Gastrocnemius medialis (tissue), 4 donors: ENCODE measurements at regions not wholly inside any gene's neighbourhood (a gene's known extent, or its start where the extent isn't known, plus 50 kb on each side); places are given as distances from the start of the nearest gene placed in this dataset.

Experiments used
- ATAC-seq, 2 donors: fragments of 150-250 bp; one replicate each; pipeline ENCODE4 v1.9.1; 2016
- DNase-seq, 2 donors: peaks; one replicate each; pipeline ENCODE4 v3.0.0-alpha.2; 2019
- H3K27ac ChIP-seq, 4 donors: fragments of 200-600 bp; sonication (generic); 1 replicate in 1 of 4; 2 replicates in 3 of 4; pipeline ENCODE4 v1.5.1; 2016 to 2018; ENCODE audit warnings: mild to moderate bottlenecking in 2 of 4, moderate library complexity in 1 of 4
- H3K27me3 ChIP-seq, 3 donors: fragments of 200-600 bp; sonication (generic) in 2 of 3; 1 replicate in 1 of 3; 2 replicates in 2 of 3; pipeline versions ENCODE4 v1.5.1 to v1.6.0; 2016 to 2019; ENCODE audit warnings: mild to moderate bottlenecking in 1 of 3, moderate library complexity in 1 of 3
- H3K36me3 ChIP-seq, 2 donors: fragments of 200-600 bp; sonication (generic) in 1 of 2; one replicate each; pipeline ENCODE4 v1.5.1; 2017 to 2018
- H3K4me1 ChIP-seq, 2 donors: fragments of 200-600 bp; sonication (generic) in 1 of 2; one replicate each; pipeline ENCODE4 v1.5.1; 2016 to 2017; ENCODE audit warnings: mild to moderate bottlenecking in 2 of 2
- H3K4me3 ChIP-seq, 4 donors: fragments of 200-600 bp; sonication (generic) in 3 of 4; 1 replicate in 1 of 4; 2 replicates in 3 of 4; pipeline ENCODE4 v1.5.1; 2016 to 2019; ENCODE audit warnings: mild to moderate bottlenecking in 2 of 4
- H3K9me3 ChIP-seq, 3 donors: fragments of 200-600 bp; sonication (generic) in 2 of 3; 1 replicate in 1 of 3; 2 replicates in 2 of 3; pipeline ENCODE4 v1.5.1; 2016 to 2019
- POLR2A ChIP-seq, 2 donors: fragments of 450-650 bp; IDR thresholded peaks; one replicate each; pipeline ENCODE4 v1.6.1; 2017; ENCODE audit warnings: antibody characterized with exemption in 2 of 2, mild to moderate bottlenecking in 2 of 2, moderate library complexity in 2 of 2
- in situ Hi-C, 4 donors: fragments of 200-750 bp; cut with MboI; loops; one replicate each; pipeline versions ENCODE4 v1.15.0 to v1.8.0; 2017; ENCODE audit warnings: low sequenced_read_pairs in 4 of 4
- intact Hi-C: fragments of 100-400 bp; cut with DNase I; formaldehyde crosslinking; loops from one replicate; pipeline ENCODE4 v1.15.1; 2023; ENCODE audit warnings: low total_unique reads
- TF ChIP-seq, protein P1 (sequence below), 5 experiments: fragments of 450-650 bp in 3 of 5; fragments of 200-600 bp in 2 of 5; sonication (generic) in 2 of 5; IDR thresholded peaks in 4 of 5; conservative IDR thresholded peaks in 1 of 5; 1 replicate in 4 of 5; 2 replicates in 1 of 5; pipeline ENCODE4 v1.5.1; 2016 to 2019; ENCODE audit warnings: antibody characterized with exemption in 5 of 5, mild to moderate bottlenecking in 3 of 5, moderate library complexity in 3 of 5

DNA sequence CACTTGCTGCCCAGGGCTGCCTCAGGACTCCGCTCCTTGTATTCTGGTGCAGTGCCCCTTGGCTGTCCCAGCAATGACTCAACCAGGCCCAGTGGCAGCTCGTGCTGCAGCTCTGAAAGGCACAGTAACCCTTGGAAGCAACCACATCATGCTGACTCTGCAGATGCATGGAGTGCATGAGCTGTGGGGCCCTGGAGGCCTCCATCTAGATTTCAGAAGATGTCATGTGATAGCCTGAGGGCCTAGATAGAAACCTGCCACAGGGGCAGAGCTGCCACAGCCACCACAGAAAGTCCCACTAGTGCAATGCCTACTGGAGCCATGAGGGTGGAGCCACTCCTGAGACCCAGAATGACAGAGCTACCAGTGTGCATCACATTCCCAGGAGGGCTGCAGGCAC, 117.1 kb upstream of the SMAD3 start:
- no peak overlapping the region for H3K27ac ChIP-seq
- TF ChIP-seq POLR2A (IDR thresholded peaks at IDR 0.05) = no peak
- TF ChIP-seq, protein P1, sequence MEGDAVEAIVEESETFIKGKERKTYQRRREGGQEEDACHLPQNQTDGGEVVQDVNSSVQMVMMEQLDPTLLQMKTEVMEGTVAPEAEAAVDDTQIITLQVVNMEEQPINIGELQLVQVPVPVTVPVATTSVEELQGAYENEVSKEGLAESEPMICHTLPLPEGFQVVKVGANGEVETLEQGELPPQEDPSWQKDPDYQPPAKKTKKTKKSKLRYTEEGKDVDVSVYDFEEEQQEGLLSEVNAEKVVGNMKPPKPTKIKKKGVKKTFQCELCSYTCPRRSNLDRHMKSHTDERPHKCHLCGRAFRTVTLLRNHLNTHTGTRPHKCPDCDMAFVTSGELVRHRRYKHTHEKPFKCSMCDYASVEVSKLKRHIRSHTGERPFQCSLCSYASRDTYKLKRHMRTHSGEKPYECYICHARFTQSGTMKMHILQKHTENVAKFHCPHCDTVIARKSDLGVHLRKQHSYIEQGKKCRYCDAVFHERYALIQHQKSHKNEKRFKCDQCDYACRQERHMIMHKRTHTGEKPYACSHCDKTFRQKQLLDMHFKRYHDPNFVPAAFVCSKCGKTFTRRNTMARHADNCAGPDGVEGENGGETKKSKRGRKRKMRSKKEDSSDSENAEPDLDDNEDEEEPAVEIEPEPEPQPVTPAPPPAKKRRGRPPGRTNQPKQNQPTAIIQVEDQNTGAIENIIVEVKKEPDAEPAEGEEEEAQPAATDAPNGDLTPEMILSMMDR (IDR thresholded peaks at IDR 0.05 in 4 of 5, conservative IDR thresholded peaks at IDR 0.05 in 1 of 5) = no peak
- in situ Hi-C loops (loop anchor here in 2 of 4 donors (5.0 to 25.0 kb wide), 5 partner anchors 354 to 889 kb away; partner anchors contain the start of genes RNU6-1 (in 1 of the 2) and SKOR1 (in 1 of the 2)), intact Hi-C loops (loop anchor here (5.0 to 10.0 kb wide), 2 partner anchors 97 to 889 kb away; no protein-coding TSS in a partner anchor)
- ATAC-seq = no peak
- no peaks in the 10 kb centered on the region for H3K36me3 ChIP-seq
- no peak overlapping the region for H3K4me3 ChIP-seq
- no peaks in the 10 kb centered on the region for H3K27me3 ChIP-seq
- no peaks in the 10 kb centered on the region for H3K4me1 ChIP-seq
- DNase-seq = no peak
- H3K9me3 ChIP-seq = no peaks in the 10 kb centered on the region

DNA sequence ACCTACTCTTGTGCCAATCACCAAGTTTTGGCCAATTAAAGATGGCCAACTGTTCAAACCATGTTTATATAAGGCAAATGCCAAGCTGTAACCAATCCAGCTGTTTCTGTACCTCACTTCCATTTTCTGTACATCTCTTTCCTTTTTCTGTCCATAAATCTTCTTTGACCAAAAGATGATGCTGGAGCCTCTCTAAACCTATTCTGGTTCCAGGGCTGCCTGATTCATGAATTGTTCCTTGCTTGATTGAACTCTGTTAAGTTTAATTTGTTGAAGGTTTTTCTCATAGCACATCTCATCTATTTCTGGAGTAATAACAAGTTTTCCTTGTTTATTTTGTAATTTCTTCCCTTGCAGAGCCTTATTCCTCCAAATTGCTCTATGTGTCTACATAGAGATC, 115.3 kb upstream of the SMAD3 start:
- Histone ChIP-seq H3K9me3 (no peaks in the 10 kb centered on the region), H3K4me1 (no peaks in the 10 kb centered on the region), H3K36me3 (no peaks in the 10 kb centered on the region), H3K27me3 (no peaks in the 10 kb centered on the region), H3K4me3 (no peak overlapping the region), H3K27ac (no peak overlapping the region)
- DNase-seq (no peak), ATAC-seq (no peak)
- TF ChIP-seq, protein P1 (IDR thresholded peaks at IDR 0.05 in 4 of 5, conservative IDR thresholded peaks at IDR 0.05 in 1 of 5) = no peak
- no peak for TF ChIP-seq POLR2A (IDR thresholded peaks at IDR 0.05)
- intact Hi-C loops (no loop called here), in situ Hi-C loops (loop anchor here in 1 of 4 donors (5.0 to 10.0 kb wide), 2 partner anchors 352 to 485 kb away; no protein-coding TSS in a partner anchor)

DNA sequence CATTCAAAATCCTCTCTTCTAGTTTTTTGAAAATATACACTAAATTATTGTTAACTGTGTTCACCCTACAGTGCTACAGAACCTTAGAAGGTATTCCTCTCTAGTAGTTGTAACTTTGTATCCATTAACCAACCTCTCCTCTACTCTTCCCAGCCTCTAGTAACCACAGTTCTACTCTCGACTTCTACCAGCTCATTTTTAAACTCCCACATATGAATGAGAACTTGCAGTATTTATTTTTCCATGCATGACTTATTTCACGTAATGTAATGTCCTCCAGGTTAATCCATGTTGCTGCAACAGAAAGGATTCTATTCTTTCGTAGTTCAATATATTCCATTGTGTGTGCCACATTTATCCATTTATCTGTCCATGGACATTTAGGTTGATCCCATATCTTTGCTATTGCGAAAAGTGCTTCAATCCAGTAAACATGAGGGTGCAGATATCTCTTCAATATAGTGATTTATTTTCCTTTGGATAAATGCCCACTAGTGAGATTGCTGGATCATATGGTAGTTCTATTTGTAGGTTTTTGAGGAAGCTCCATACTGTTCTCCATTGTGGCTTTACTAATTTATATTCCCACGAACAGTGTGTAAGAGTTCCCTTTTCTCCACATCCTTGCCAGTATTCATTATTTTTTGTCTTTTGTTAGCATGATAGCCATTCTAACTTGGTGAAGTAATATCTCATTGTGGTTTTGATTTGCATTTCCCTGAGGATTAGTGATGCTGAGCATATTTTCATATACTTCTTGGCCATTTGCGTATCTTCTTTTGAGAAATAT, 113.7 kb upstream of the SMAD3 start:
- Histone ChIP-seq H3K9me3 (no peaks in the 10 kb centered on the region), H3K27me3 (no peaks in the 10 kb centered on the region), H3K4me3 (no peak overlapping the region), H3K4me1 (no peaks in the 10 kb centered on the region), H3K27ac (no peak overlapping the region), H3K36me3 (no peaks in the 10 kb centered on the region)
- ATAC-seq (no peak), DNase-seq (no peak)
- intact Hi-C loops = no loop called here
- in situ Hi-C loops = loop anchor here in 1 of 4 donors (5.0 to 10.0 kb wide), 2 partner anchors 351 to 483 kb away; no protein-coding TSS in a partner anchor
- TF ChIP-seq POLR2A (IDR thresholded peaks at IDR 0.05) = no peak
- TF ChIP-seq, protein P1 (IDR thresholded peaks at IDR 0.05 in 4 of 5, conservative IDR thresholded peaks at IDR 0.05 in 1 of 5) = no peak

DNA sequence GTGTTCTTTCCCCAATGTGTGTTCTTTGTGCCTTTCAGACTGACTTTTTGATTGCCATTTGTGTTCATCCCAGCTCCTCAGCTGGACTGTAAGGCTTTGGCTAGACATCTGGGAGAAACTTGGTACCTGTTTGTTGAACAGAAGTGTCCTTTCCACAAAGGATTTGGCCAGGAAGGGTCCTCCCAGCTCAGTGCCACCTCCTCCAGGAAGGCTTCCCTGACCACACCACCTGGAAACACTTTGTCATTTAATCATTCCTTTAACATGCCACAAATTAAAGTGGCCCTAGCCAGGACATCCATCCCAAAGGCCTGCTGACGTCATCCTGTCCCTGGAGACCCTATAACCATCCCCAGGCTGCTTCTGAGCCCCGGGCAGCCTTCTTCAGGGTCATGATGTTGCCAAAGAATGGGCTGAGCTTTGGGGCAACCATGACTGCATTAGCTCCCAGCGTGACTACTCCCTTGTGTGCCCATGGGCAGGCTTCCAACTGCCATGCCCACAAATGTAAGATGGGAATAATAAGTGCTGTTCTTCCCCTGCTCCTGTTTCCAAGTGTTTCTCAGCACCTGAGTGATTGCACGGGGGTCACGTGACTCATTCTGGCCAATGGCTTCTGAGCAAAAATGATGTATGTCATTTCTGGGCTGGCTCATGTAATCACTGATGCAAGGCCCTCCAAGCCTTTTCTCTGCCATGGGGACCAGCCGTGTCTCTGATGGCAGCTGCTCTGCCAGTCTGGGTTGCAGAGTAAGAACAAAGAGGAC, 112.5 kb upstream of the SMAD3 start:
- DNase-seq = no peak
- H3K27me3 ChIP-seq = no peaks in the 10 kb centered on the region
- TF ChIP-seq, protein P1 (IDR thresholded peaks at IDR 0.05 in 4 of 5, conservative IDR thresholded peaks at IDR 0.05 in 1 of 5) = no peak
- no peak for TF ChIP-seq POLR2A (IDR thresholded peaks at IDR 0.05)
- no peaks in the 10 kb centered on the region for H3K9me3 ChIP-seq
- no peak for ATAC-seq
- H3K27ac ChIP-seq = no peak overlapping the region
- intact Hi-C loops (no loop called here), in situ Hi-C loops (loop anchor here in 1 of 4 donors (5.0 to 10.0 kb wide), 2 partner anchors 349 to 482 kb away; no protein-coding TSS in a partner anchor)
- no peak overlapping the region for H3K4me3 ChIP-seq
- no peaks in the 10 kb centered on the region for H3K4me1 ChIP-seq
- no peaks in the 10 kb centered on the region for H3K36me3 ChIP-seq
